Thyroid gland (tissue), 4 donors: ENCODE measurements at regions not wholly inside any gene's neighbourhood (a gene's known extent, or its start where the extent isn't known, plus 50 kb on each side); places are given as distances from the start of the nearest gene placed in this dataset.

Source experiments
- DNase-seq, 2 donors: peaks; one replicate each; pipeline ENCODE4 v3.0.0-alpha.2; 2019
- H3K27ac ChIP-seq, 3 donors: fragments of 200-600 bp; sonication (generic); 1 replicate in 2 of 3; 2 replicates in 1 of 3; pipeline ENCODE4 v1.5.1; 2016 to 2019; ENCODE audit warnings: mild to moderate bottlenecking in 1 of 3, moderate library complexity in 1 of 3
- H3K27me3 ChIP-seq: fragments of 200-600 bp; sonication (generic); one replicate; pipeline ENCODE4 v1.5.1; 2019
- H3K36me3 ChIP-seq, 2 donors: fragments of 200-600 bp; sonication (generic); one replicate each; pipeline ENCODE4 v1.5.1; 2016 to 2019
- H3K4me1 ChIP-seq, 2 donors: fragments of 200-600 bp; sonication (generic); one replicate each; pipeline ENCODE4 v1.5.1; 2017 to 2019
- H3K4me3 ChIP-seq, 3 donors: fragments of 200-600 bp; sonication (generic); replicated peaks in 1 of 3; 1 replicate in 2 of 3; 2 replicates in 1 of 3; pipeline ENCODE4 v1.5.1; 2016; ENCODE audit warnings: mild to moderate bottlenecking in 1 of 3
- H3K9me3 ChIP-seq: fragments of 200-600 bp; sonication (generic); one replicate; pipeline ENCODE4 v1.5.1; 2017
- CTCF ChIP-seq, 6 experiments: fragments of 200-600 bp in 3 of 6; fragments of 450-650 bp in 3 of 6; sonication (generic) in 3 of 6; IDR thresholded peaks; one replicate each; pipeline ENCODE4 v1.5.1; 2016 to 2019; ENCODE audit warnings: antibody characterized with exemption in 6 of 6, mild to moderate bottlenecking in 2 of 6, inconsistent platforms in 1 of 6, moderate library complexity in 1 of 6
- POLR2A ChIP-seq, 2 donors: fragments of 450-650 bp; IDR thresholded peaks; one replicate each; pipeline ENCODE4 v1.6.1; 2017; ENCODE audit warnings: antibody characterized with exemption in 2 of 2, mild to moderate bottlenecking in 2 of 2, moderate library complexity in 1 of 2
- WGBS, 2 donors: methylation state at CpG; one replicate each; pipeline ENCODE4 v1.1.5; 2017; 5-methylcytosine and 5-hydroxymethylcytosine counted together
- intact Hi-C: fragments of 100-400 bp; cut with DNase I; formaldehyde crosslinking; loops from one replicate; pipeline ENCODE4 v1.15.1; 2023

GRCh38 chr3:159897331-159898075 is 91.1 kb upstream of the IL12A start:
- no peak for DNase-seq
- no peaks in the 10 kb centered on the region for H3K9me3 ChIP-seq
- no peak overlapping the region for H3K4me3 ChIP-seq
- TF ChIP-seq POLR2A (IDR thresholded peaks at IDR 0.05) (no peak), CTCF (IDR thresholded peaks at IDR 0.05) (no peak)
- H3K4me1 ChIP-seq: peaks cover 0 to 3% of the 10 kb centered on the region in 2 donors
- intact Hi-C loops: no loop called here
- WGBS, 2 donors: 60 to 63% methylated on average over 5 of the region's 5 CpGs
- H3K27me3 ChIP-seq: no peaks in the 10 kb centered on the region
- H3K27ac ChIP-seq: no peak overlapping the region
- H3K36me3 ChIP-seq: no peaks in the 10 kb centered on the region

- no peak for TF ChIP-seq CTCF (IDR thresholded peaks at IDR 0.05)
- no peak for TF ChIP-seq POLR2A (IDR thresholded peaks at IDR 0.05)
- DNase-seq: no peak
- no peak overlapping the region for H3K4me3 ChIP-seq
- no peaks in the 10 kb centered on the region for H3K36me3 ChIP-seq
- no peaks in the 10 kb centered on the region for H3K9me3 ChIP-seq
- no peaks in the 10 kb centered on the region for H3K27me3 ChIP-seq
- intact Hi-C loops: no loop called here
- no peak overlapping the region for H3K27ac ChIP-seq
- 90 to 97% methylated on average over 2 of the region's 2 CpGs for WGBS, 2 donors
- no peaks in the 10 kb centered on the region for H3K4me1 ChIP-seq
Observed at GRCh38 chr3:159898147-159898546, 90.5 kb upstream of the IL12A start.

- no peak for TF ChIP-seq CTCF (IDR thresholded peaks at IDR 0.05)
- no peak for TF ChIP-seq POLR2A (IDR thresholded peaks at IDR 0.05)
- DNase-seq: no peak
- no peaks in the 10 kb centered on the region for H3K36me3 ChIP-seq
- 93 to 100% methylated on average over 1 of the region's 1 CpG for WGBS, 2 donors
- no peak overlapping the region for H3K27ac ChIP-seq
- intact Hi-C loops: no loop called here
- H3K9me3 ChIP-seq: no peaks in the 10 kb centered on the region
- no peak overlapping the region for H3K4me3 ChIP-seq
- H3K27me3 ChIP-seq: no peaks in the 10 kb centered on the region
- H3K4me1 ChIP-seq: no peaks in the 10 kb centered on the region
Observed at GRCh38 chr3:159899166-159899565, 89.5 kb upstream of the IL12A start.

GRCh38 chr3:159902546-159903314 is 85.9 kb upstream of the IL12A start:
- TF ChIP-seq CTCF (IDR thresholded peaks at IDR 0.05) (no peak), POLR2A (IDR thresholded peaks at IDR 0.05) (no peak)
- intact Hi-C loops: no loop called here
- no peaks in the 10 kb centered on the region for H3K4me1 ChIP-seq
- no peak overlapping the region for H3K27ac ChIP-seq
- H3K4me3 ChIP-seq: no peak overlapping the region
- no peaks in the 10 kb centered on the region for H3K36me3 ChIP-seq
- no peaks in the 10 kb centered on the region for H3K9me3 ChIP-seq
- H3K27me3 ChIP-seq: no peaks in the 10 kb centered on the region
- no peak for DNase-seq
- WGBS, 2 donors: 74 to 77% methylated on average over 8 of the region's 8 CpGs

- no peaks in the 10 kb centered on the region for H3K36me3 ChIP-seq
- no peaks in the 10 kb centered on the region for H3K9me3 ChIP-seq
- H3K4me3 ChIP-seq: no peak overlapping the region
- H3K27ac ChIP-seq: no peak overlapping the region
- intact Hi-C loops: no loop called here
- H3K27me3 ChIP-seq: no peaks in the 10 kb centered on the region
- H3K4me1 ChIP-seq: no peaks in the 10 kb centered on the region
- 77 to 82% methylated on average over 2 of the region's 2 CpGs for WGBS, 2 donors
- DNase-seq: no peak
- TF ChIP-seq POLR2A (IDR thresholded peaks at IDR 0.05): no peak
- TF ChIP-seq CTCF (IDR thresholded peaks at IDR 0.05): no peak
Observed at GRCh38 chr3:159904455-159904854, 84.2 kb upstream of the IL12A start.
